Smooth muscle cell (in vitro differentiated cells): ENCODE measurements at regions not wholly inside any gene's neighbourhood (a gene's known extent, or its start where the extent isn't known, plus 50 kb on each side); places are given as distances from the start of the nearest gene placed in this dataset.

Source experiments
- DNase-seq: peaks from one replicate; lab custom pipeline; 2025; ENCODE audit not compliant: unreplicated experiment; lab: John Stamatoyannopoulos, UW
- H2AFZ ChIP-seq: fragments of 200-600 bp; sonication (generic); 2 replicates; pipeline ENCODE4 v1.6.0; 2016; ENCODE audit warnings: antibody characterized with exemption, low read depth, mild to moderate bottlenecking
- H3F3A ChIP-seq: fragments of 200-600 bp; sonication (generic); 2 replicates; pipeline ENCODE4 v1.6.0; 2017; ENCODE audit warnings: antibody characterized with exemption, low read depth
- H3K27ac ChIP-seq: fragments of 200-600 bp; sonication (generic); 2 replicates; pipeline ENCODE4 v1.5.1; 2016; ENCODE audit warnings: low read depth, mild to moderate bottlenecking
- H3K27me3 ChIP-seq: fragments of 200-600 bp; sonication (generic); 2 replicates; pipeline ENCODE4 v1.6.1; 2016; ENCODE audit warnings: low read depth, mild to moderate bottlenecking
- H3K36me3 ChIP-seq: fragments of 200-600 bp; sonication (generic); 2 replicates; pipeline ENCODE4 v1.5.1; 2016; ENCODE audit warnings: low read depth
- H3K4me1 ChIP-seq: fragments of 200-600 bp; sonication (generic); 2 replicates; pipeline ENCODE4 v1.5.1; 2016; ENCODE audit warnings: low read depth
- H3K4me2 ChIP-seq: fragments of 200-600 bp; sonication (generic); 2 replicates; pipeline ENCODE4 v1.6.0; 2016; ENCODE audit warnings: mild to moderate bottlenecking
- H3K4me3 ChIP-seq: fragments of 200-600 bp; sonication (generic); 2 replicates; pipeline ENCODE4 v1.5.1; 2016; ENCODE audit warnings: mild to moderate bottlenecking
- H3K79me2 ChIP-seq: fragments of 200-600 bp; sonication (generic); 2 replicates; pipeline ENCODE4 v1.6.0; 2016; ENCODE audit warnings: low read depth, mild to moderate bottlenecking
- H3K9ac ChIP-seq: fragments of 200-600 bp; sonication (generic); 2 replicates; pipeline ENCODE4 v1.6.0; 2016; ENCODE audit warnings: low read depth
- H3K9me3 ChIP-seq: fragments of 200-600 bp; sonication (generic); replicated peaks from 2 replicates; pipeline ENCODE4 v1.5.1; 2016; ENCODE audit warnings: low read depth
- H4K20me1 ChIP-seq: fragments of 200-600 bp; sonication (generic); 2 replicates; pipeline ENCODE4 v1.6.0; 2016; ENCODE audit warnings: low read depth
- WGBS: methylation state at CpG from one replicate; pipeline ENCODE4 v1.1.7; 2016; ENCODE audit warnings: low lambda C conversion rate; 5-methylcytosine and 5-hydroxymethylcytosine counted together
- TF ChIP-seq, protein P1 (sequence below): fragments of 200-600 bp; sonication (generic); IDR thresholded peaks from 2 replicates; pipeline ENCODE4 v1.5.1; 2017; ENCODE audit warnings: borderline replicate concordance, mild to moderate bottlenecking, antibody characterized with exemption; ENCODE audit not compliant: insufficient read depth, poor library complexity, severe bottlenecking

DNA sequence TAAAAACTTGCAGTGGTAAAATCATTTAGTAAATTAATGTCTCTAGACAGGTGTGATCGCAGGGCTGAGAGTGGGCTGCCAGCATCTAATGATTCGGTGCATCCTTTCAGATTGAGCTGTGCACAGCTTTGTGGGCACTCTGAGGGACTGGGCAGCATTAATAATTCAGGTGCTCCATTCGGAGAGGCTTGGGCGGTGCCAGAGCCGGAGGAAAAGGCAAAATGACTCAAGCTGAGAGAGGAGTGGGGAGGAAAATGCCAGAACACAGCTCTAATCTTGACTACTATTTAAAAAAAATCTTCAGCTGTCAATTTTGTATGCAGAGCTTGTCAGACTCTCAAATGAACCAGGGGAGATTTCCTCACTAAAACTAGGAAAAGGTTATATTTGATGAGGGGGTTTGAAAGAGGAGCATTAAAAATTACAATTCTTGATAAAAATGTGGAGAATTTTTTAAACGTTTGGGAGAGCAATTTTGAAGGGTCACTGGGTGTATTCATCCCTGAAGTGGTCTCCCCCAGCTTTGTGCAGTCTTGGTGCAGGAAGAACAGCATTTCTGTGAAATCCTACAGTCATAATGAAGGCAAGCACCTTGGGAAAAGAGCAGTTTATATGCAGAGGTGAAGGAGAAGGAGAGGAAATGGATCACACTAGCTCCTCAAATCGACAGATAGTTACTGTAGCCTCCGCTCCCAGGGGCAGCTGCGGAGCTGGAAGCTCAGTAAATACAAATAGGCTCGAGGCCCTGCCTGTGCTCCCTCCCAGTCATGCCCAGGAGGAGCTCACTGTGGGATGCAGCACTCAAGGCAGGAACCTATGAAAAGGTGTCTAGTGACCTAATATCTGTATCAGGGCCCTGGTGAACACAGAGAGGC is 535.4 kb upstream of the RAB6C start:
- DNase-seq: no peak
- Histone ChIP-seq H3K36me3 (no peaks in the 10 kb centered on the region), H3K27me3 (peaks cover 5% of the 10 kb centered on the region), H3K4me1 (no peaks in the 10 kb centered on the region), H2AFZ (no peak overlapping the region), H4K20me1 (no peaks in the 10 kb centered on the region), H3K4me2 (no peak overlapping the region), H3K27ac (no peak overlapping the region), H3K9me3 (no peaks in the 10 kb centered on the region), H3K9ac (no peak overlapping the region), H3K4me3 (no peak overlapping the region), H3F3A (no peaks in the 10 kb centered on the region), H3K79me2 (no peaks in the 10 kb centered on the region)
- WGBS: 73% methylated on average over 10 of the region's 10 CpGs
- TF ChIP-seq, protein P1, sequence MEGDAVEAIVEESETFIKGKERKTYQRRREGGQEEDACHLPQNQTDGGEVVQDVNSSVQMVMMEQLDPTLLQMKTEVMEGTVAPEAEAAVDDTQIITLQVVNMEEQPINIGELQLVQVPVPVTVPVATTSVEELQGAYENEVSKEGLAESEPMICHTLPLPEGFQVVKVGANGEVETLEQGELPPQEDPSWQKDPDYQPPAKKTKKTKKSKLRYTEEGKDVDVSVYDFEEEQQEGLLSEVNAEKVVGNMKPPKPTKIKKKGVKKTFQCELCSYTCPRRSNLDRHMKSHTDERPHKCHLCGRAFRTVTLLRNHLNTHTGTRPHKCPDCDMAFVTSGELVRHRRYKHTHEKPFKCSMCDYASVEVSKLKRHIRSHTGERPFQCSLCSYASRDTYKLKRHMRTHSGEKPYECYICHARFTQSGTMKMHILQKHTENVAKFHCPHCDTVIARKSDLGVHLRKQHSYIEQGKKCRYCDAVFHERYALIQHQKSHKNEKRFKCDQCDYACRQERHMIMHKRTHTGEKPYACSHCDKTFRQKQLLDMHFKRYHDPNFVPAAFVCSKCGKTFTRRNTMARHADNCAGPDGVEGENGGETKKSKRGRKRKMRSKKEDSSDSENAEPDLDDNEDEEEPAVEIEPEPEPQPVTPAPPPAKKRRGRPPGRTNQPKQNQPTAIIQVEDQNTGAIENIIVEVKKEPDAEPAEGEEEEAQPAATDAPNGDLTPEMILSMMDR: no peak

DNA sequence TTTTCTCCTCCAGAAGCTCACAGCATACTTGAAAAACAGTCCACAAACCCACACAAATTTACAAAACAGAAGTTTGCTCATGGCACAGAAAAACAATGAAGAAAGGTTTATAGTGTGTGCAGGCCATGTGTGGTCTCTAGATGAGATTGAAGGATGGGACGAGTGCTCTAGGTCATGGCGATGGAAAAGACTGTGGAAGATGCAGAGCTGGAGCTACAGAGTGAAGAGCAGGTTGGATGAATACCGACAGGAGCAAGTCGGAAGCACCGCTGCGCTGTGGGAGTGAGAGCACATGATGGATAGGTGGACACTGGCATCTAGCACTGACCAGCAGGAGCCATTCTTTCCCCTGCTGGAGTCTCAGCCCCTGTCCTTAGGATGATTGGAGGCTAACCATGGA is 534.7 kb upstream of the RAB6C start:
- H3K4me3 ChIP-seq: no peak overlapping the region
- 93% methylated on average over 6 of the region's 6 CpGs for WGBS
- H3K36me3 ChIP-seq: no peaks in the 10 kb centered on the region
- H2AFZ ChIP-seq: no peak overlapping the region
- H3K9ac ChIP-seq: no peak overlapping the region
- H3K9me3 ChIP-seq: no peaks in the 10 kb centered on the region
- H3K4me2 ChIP-seq: no peak overlapping the region
- H3K27me3 ChIP-seq: peaks cover 5% of the 10 kb centered on the region
- H3F3A ChIP-seq: no peaks in the 10 kb centered on the region
- no peaks in the 10 kb centered on the region for H3K79me2 ChIP-seq
- H3K27ac ChIP-seq: no peak overlapping the region
- TF ChIP-seq, protein P1: no peak
- no peak for DNase-seq
- H4K20me1 ChIP-seq: no peaks in the 10 kb centered on the region
- H3K4me1 ChIP-seq: no peaks in the 10 kb centered on the region

DNA sequence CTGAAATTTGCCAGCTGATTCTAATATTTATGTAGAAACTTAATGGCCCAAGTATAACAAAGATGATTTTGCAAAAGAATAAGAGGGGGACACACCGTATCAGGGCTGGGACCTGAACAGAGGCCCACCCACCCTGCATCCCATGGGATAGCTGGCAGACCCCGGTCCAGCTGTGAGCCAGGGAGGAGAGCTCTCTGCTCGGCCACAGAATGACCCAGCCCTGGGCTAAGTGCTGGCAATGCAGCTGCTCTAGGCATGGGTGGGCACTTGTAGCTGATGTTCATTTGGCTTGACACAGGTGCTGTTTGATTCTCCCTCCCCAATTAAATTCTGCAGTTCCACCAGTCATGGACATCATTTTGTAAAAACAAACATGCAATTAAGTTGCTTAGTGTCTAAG is 522.8 kb upstream of the RAB6C start:
- no peaks in the 10 kb centered on the region for H3F3A ChIP-seq
- H2AFZ ChIP-seq: no peak overlapping the region

More for the DNA sequence above, 522.8 kb upstream of the RAB6C start:
- Histone ChIP-seq H3K27me3 (no peaks in the 10 kb centered on the region), H3K36me3 (no peaks in the 10 kb centered on the region), H3K79me2 (no peaks in the 10 kb centered on the region), H4K20me1 (no peaks in the 10 kb centered on the region), H3K4me2 (no peak overlapping the region), H3K27ac (no peak overlapping the region), H3K4me1 (no peaks in the 10 kb centered on the region), H3K4me3 (no peak overlapping the region), H3K9me3 (no peaks in the 10 kb centered on the region), H3K9ac (no peak overlapping the region)
- TF ChIP-seq, protein P1: no peak
- 82% methylated on average over 3 of the region's 3 CpGs for WGBS
- no peak for DNase-seq
